22Rv1 (cell line): ENCODE measurements at regions not wholly inside any gene's neighbourhood (a gene's known extent, or its start where the extent isn't known, plus 50 kb on each side); places are given as distances from the start of the nearest gene placed in this dataset.

Experiments
- H3K27ac ChIP-seq: fragments of 450-650 bp; 2 replicates; pipeline ENCODE4 v1.5.1; 2017
- ZFX ChIP-seq: fragments of 450-650 bp; IDR thresholded peaks from 2 replicates; pipeline ENCODE4 v1.6.1; 2017; ENCODE audit warnings: antibody characterized with exemption, borderline replicate concordance
- TF ChIP-seq, protein P1 (sequence below): fragments of 450-650 bp; IDR thresholded peaks from 2 replicates; pipeline ENCODE4 v1.5.1; 2017; ENCODE audit warnings: mild to moderate bottlenecking

DNA sequence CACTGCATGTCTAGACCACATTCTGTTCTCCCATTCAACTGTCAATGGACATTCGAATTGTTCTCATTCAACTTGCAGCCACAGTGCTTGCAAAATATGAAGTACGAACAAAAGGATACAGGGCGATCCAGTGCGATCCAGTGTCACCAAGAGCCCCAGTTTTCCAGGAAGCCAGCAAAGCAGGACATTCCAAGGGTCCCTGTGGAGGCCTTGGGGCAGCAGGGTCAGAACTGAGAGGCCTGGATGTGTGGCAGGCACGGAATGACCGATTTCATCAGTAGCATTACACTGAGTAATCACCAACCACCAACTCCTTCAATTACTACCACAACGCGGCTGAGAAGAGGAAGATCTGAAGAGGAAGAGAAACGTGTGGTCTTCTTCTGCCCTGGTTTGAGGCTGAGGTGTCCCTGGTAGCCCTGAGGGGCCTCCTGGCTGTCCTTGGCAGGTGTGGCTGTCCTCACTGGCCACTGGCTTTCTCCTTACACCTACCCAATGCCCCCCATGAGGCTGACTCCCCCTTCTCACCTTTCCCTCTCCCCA, 172.7 kb upstream of the FHL2 start:
- TF ChIP-seq ZFX, result no peak
- TF ChIP-seq, protein P1, sequence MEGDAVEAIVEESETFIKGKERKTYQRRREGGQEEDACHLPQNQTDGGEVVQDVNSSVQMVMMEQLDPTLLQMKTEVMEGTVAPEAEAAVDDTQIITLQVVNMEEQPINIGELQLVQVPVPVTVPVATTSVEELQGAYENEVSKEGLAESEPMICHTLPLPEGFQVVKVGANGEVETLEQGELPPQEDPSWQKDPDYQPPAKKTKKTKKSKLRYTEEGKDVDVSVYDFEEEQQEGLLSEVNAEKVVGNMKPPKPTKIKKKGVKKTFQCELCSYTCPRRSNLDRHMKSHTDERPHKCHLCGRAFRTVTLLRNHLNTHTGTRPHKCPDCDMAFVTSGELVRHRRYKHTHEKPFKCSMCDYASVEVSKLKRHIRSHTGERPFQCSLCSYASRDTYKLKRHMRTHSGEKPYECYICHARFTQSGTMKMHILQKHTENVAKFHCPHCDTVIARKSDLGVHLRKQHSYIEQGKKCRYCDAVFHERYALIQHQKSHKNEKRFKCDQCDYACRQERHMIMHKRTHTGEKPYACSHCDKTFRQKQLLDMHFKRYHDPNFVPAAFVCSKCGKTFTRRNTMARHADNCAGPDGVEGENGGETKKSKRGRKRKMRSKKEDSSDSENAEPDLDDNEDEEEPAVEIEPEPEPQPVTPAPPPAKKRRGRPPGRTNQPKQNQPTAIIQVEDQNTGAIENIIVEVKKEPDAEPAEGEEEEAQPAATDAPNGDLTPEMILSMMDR, result no peak
- H3K27ac ChIP-seq, result no peak overlapping the region

- no peak overlapping the region for H3K27ac ChIP-seq
- TF ChIP-seq, protein P1, result no peak
- TF ChIP-seq ZFX, result no peak
Observed at GRCh38 chr2:105570757-105571156, 171.9 kb upstream of the FHL2 start.

GRCh38 chr2:105570326-105570725, 171.5 kb upstream of the FHL2 start:
- TF ChIP-seq, protein P1, result no peak
- no peak for TF ChIP-seq ZFX
- H3K27ac ChIP-seq, result no peak overlapping the region

GRCh38 chr2:105569606-105570005, 170.8 kb upstream of the FHL2 start:
- H3K27ac ChIP-seq, result no peak overlapping the region
- TF ChIP-seq, protein P1, result no peak
- no peak for TF ChIP-seq ZFX

DNA sequence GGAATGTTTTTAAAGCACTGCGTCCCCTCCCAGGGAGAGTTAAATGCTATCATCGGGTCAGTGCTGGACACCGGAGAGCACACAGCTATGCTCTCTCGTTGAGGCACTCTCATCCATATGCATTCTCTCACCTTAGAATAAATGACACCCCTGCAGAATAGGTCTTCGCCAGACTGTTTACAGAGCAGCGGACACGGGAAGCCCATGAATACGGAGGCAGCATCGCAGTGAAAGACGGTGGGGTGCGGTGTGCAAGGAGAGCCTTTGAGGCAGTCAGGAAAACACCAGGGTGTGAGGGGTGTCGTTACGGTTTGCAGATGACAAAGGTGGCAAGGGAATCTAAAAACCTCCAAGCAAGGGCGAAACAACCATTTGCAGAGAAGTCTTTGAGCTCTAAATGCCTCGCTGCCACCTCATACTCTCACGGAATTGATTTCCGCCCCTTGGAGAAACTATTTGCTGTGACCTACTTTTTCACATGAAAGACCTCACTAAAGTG, 169.2 kb upstream of the FHL2 start:
- TF ChIP-seq, protein P1, result no peak
- no peak for TF ChIP-seq ZFX
- H3K27ac ChIP-seq, result no peak overlapping the region

DNA sequence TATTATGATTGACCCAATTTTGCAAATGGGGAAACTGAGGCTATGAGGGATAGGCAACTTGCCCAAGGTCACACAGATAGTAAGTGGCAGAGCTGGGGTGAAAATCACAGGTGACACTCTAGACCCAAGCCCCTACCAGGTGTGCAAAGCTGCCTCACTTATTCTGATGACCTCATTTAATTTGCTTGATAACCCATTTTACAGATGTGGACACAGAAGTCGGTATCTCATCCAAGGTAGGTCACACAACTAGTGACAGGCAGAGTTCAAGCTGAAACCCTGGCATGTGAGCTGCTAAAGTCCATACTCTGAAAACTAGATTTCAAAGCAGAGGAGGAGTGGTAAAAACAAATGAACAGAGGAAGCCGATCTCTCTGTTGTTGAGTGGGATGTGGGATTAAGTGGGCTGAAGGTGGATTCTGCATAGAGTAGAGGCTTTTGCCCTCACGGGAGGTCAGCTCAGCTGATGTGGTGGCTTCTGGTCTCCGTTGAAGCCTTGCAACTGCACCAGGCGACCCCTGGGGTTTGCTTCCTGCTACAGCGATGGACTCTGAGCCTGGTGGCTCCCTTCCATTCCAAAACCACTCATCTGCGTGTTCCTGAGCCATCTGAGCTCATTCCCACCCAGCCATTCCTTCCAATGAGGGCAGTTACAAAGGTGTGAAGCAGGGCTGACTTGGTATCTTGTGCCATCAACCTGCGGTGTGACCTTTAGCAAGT, 164.3 kb upstream of the FHL2 start:
- no peak overlapping the region for H3K27ac ChIP-seq
- TF ChIP-seq, protein P1, result no peak
- no peak for TF ChIP-seq ZFX

GRCh38 chr2:105561401-105561800, 162.6 kb upstream of the FHL2 start:
- TF ChIP-seq ZFX, result no peak
- TF ChIP-seq, protein P1, result no peak
- no peak overlapping the region for H3K27ac ChIP-seq
